Nephron progenitor cell (in vitro differentiated cells): ENCODE measurements at regions not wholly inside any gene's neighbourhood (a gene's known extent, or its start where the extent isn't known, plus 50 kb on each side); places are given as distances from the start of the nearest gene placed in this dataset.

Experiments
- DNase-seq: peaks from one replicate; pipeline ENCODE4 v3.0.0; 2021
- H3K27ac Mint-ChIP-seq: 2 replicates; pipeline ENCODE4 v1.8.0; 2021; ENCODE audit warnings: mild to moderate bottlenecking, moderate library complexity, mixed read lengths
- H3K27me3 Mint-ChIP-seq: 2 replicates; pipeline ENCODE4 v1.8.0; 2021; ENCODE audit warnings: mild to moderate bottlenecking, low read depth, mixed read lengths; ENCODE audit not compliant: poor library complexity
- H3K36me3 Mint-ChIP-seq: 2 replicates; pipeline ENCODE4 v1.8.0; 2021; ENCODE audit warnings: low read depth, mixed read lengths
- H3K4me1 Mint-ChIP-seq: 2 replicates; pipeline ENCODE4 v1.8.0; 2021; ENCODE audit warnings: mixed read lengths
- H3K4me3 Mint-ChIP-seq: 2 replicates; pipeline ENCODE4 v1.8.0; 2021; ENCODE audit warnings: mild to moderate bottlenecking, moderate library complexity, mixed read lengths
- H3K9me3 Mint-ChIP-seq: 2 replicates; pipeline ENCODE4 v1.8.0; 2021; ENCODE audit warnings: mild to moderate bottlenecking, moderate library complexity, mixed read lengths
- TF ChIP-seq, protein P1 (sequence below): fragments of 200-600 bp; sonication (generic); IDR thresholded peaks from 2 replicates; pipeline ENCODE4 v1.5.0; 2021; ENCODE audit warnings: antibody characterized with exemption

DNA sequence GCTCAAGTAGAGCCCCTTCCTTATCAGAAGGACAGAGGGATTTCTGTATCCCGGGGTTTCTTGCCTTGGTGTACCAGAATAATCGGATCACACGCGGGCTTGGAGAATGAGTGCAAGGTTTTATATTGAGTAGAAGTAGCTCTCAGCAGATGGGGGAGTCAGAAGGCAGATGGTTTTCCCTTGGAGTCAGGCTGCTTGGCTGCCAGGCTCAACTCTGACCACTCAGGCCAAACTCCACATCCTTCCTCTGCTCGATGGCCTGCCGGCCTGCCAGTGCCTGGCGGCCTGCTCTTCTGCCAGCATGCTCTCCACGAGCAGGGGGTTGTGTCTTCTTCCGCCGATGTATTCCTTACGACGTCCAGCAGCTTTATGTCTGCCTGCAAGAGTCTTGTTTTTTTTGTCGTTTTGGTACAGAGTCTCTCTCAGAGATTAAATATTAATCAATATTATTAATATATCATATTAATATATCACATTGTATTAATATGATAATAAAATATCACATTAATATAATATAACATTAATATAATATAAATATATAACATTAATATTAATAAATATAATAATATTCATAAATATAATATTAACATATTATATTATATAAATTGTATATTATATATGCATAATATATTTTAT, 229.2 kb upstream of the WSCD1 start:
- peaks cover 25% of the 10 kb centered on the region for H3K4me1 Mint-ChIP-seq
- peaks cover 3% of the 10 kb centered on the region for H3K27me3 Mint-ChIP-seq
- H3K9me3 Mint-ChIP-seq: no peaks in the 10 kb centered on the region
- TF ChIP-seq, protein P1, sequence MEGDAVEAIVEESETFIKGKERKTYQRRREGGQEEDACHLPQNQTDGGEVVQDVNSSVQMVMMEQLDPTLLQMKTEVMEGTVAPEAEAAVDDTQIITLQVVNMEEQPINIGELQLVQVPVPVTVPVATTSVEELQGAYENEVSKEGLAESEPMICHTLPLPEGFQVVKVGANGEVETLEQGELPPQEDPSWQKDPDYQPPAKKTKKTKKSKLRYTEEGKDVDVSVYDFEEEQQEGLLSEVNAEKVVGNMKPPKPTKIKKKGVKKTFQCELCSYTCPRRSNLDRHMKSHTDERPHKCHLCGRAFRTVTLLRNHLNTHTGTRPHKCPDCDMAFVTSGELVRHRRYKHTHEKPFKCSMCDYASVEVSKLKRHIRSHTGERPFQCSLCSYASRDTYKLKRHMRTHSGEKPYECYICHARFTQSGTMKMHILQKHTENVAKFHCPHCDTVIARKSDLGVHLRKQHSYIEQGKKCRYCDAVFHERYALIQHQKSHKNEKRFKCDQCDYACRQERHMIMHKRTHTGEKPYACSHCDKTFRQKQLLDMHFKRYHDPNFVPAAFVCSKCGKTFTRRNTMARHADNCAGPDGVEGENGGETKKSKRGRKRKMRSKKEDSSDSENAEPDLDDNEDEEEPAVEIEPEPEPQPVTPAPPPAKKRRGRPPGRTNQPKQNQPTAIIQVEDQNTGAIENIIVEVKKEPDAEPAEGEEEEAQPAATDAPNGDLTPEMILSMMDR: no peak
- H3K27ac Mint-ChIP-seq: no peak overlapping the region
- DNase-seq: no peak
- no peak overlapping the region for H3K4me3 Mint-ChIP-seq
- H3K36me3 Mint-ChIP-seq: no peaks in the 10 kb centered on the region

DNA sequence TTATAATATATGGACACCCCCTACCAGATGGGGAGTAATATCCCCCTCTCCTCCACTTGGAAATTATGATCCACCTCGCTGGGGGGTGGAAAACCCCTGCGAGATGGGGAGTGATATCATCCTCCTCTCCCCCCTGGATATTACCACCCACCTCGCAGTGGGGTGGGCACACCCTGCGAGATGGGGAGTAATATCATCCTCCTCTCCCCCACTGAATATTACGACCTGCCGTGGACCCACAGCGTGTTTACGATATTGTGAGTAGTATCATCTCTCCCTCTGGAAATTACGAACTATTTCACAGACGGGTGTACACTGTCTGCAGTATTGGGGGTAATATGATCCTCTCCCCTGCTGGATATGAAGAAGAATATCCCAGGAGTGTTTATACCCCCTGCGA, 228.3 kb upstream of the WSCD1 start:
- DNase-seq: no peak
- H3K4me3 Mint-ChIP-seq: no peak overlapping the region
- H3K9me3 Mint-ChIP-seq: no peaks in the 10 kb centered on the region
- no peak overlapping the region for H3K27ac Mint-ChIP-seq
- TF ChIP-seq, protein P1: no peak
- peaks cover 5% of the 10 kb centered on the region for H3K27me3 Mint-ChIP-seq
- peaks cover 21% of the 10 kb centered on the region for H3K4me1 Mint-ChIP-seq
- no peaks in the 10 kb centered on the region for H3K36me3 Mint-ChIP-seq

DNA sequence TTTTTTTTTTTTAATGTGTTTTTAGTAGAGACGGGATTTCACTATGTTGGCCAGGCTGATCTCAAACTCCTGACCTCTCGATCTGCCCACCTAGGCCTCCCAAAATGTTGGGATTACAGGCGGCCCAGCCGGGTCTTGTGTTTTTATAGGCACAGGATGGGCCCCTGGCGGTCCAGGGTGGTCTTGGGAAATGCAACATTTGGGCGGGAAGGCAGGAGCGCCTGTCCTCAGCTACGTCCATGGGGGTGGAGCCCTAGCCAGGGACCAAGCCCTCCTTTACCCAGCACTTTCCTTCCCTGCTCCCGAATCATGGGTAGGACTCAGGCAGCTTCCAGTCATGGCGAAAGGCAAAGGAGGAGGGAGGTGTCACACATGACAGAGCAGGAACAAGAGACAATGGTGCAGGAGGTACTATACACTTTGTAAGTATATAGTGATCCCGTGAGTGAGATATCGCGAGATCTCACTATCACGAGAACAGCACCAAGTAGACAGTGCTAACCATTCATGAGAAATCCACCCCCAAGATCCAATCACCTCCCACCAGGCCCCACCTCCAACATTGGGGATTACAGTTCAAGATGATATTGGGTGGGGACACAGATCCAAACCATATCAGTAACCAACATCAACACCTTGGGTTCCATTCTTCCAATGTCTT, 226.7 kb upstream of the WSCD1 start:
- H3K4me3 Mint-ChIP-seq: no peak overlapping the region
- H3K9me3 Mint-ChIP-seq: peaks cover under 1% of the 10 kb centered on the region
- H3K4me1 Mint-ChIP-seq: peaks cover 5% of the 10 kb centered on the region
- H3K27me3 Mint-ChIP-seq: peaks cover 10% of the 10 kb centered on the region
- H3K36me3 Mint-ChIP-seq: no peaks in the 10 kb centered on the region
- TF ChIP-seq, protein P1: no peak
- DNase-seq: no peak
- no peak overlapping the region for H3K27ac Mint-ChIP-seq

DNA sequence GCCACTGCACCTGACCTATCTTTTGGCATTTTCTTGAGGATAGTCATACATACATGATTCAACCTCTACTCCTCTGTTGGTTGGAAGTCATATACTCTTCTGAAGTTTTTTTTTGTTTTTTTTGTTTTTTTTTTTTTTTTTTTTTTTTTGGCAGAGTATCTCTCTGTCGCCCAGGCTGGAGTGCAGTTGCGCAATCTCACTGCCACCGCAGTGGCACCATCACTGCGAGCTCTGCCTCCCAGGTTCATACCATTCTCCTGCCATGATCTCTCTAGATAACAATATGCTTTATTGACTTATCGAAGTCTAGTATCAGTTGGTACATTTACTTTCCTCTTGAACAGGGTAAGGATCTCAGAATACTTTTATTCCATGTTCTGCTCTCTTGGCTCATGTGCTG, 224.2 kb upstream of the WSCD1 start:
- TF ChIP-seq, protein P1: no peak
- Mint-ChIP-seq H3K9me3 (peaks cover 3% of the 10 kb centered on the region), H3K27me3 (peaks cover 7% of the 10 kb centered on the region), H3K4me1 (no peaks in the 10 kb centered on the region), H3K4me3 (no peak overlapping the region), H3K27ac (no peak overlapping the region), H3K36me3 (no peaks in the 10 kb centered on the region)
- DNase-seq: no peak

DNA sequence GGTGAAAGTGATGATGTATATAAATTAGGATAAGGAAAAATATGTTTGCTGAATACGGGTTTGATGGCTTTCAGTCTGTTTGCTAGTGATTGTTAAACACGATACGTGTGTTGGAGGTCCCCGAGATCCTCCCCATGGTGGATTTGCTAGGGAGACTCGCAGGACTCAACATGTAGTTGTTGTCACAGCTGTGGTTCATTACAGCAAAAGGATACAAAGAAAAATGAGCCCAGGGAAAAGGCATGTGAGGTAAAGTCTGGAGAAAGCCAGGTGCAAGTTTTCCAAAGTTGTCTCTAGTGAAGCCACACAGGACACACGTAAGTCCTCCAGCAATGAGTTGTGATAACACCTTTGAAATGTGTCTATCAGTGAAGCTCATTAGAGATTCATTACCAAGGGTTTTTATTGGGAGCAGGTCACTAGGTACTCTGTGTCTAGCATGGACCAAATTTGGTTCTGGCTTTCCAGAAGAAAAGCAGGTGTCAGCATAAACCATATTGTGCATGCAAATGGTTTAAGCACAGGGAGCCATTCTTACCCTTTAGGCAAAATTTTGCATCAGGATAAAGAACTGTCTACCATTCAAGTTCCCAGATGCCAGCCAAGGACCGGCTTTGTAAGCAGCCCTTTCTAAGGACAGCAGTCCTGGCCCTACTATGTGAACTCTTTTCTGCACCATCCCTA, 215.2 kb upstream of the WSCD1 start:
- H3K27me3 Mint-ChIP-seq: peaks cover 11% of the 10 kb centered on the region
- H3K4me3 Mint-ChIP-seq: no peak overlapping the region
- H3K27ac Mint-ChIP-seq: peak overlapping the region; percentile 79
- H3K9me3 Mint-ChIP-seq: peaks cover 5% of the 10 kb centered on the region
- TF ChIP-seq, protein P1: no peak
- H3K4me1 Mint-ChIP-seq: peaks cover 5% of the 10 kb centered on the region
- DNase-seq: no peak
- no peaks in the 10 kb centered on the region for H3K36me3 Mint-ChIP-seq
